Small intestine (tissue), 7 donors: ENCODE measurements at regions not wholly inside any gene's neighbourhood (a gene's known extent, or its start where the extent isn't known, plus 50 kb on each side); places are given as distances from the start of the nearest gene placed in this dataset.
"Not testable (repeated sequence)": the region's sequence is repeated elsewhere in the genome, so short reads cannot be mapped to it uniquely, and the experiment has no call there.

Experiments
- DNase-seq, 2 donors: peaks; one replicate each; pipeline versions ENCODE4 v3.0.0 to v3.0.0-alpha.2; 2013
- FAIRE-seq: peaks from 2 replicates; lab custom pipeline; 2012; peaks lifted over from hg19 to GRCh38; lab: Jason Lieb, UNC
- H3K27ac ChIP-seq, 3 donors: one replicate each; pipeline ENCODE4 v1.5.1; 2013; ENCODE audit warnings: low read length in 2 of 3, mild to moderate bottlenecking in 2 of 3, control low read depth in 1 of 3, inconsistent platforms in 1 of 3, low read depth in 1 of 3, moderate library complexity in 1 of 3
- H3K27me3 ChIP-seq, 3 donors: one replicate each; pipeline ENCODE4 v1.6.1; 2013; ENCODE audit warnings: low read length in 3 of 3, inconsistent platforms in 1 of 3; ENCODE audit not compliant: control insufficient read depth in 3 of 3, insufficient read depth in 3 of 3
- H3K36me3 ChIP-seq, 3 donors: one replicate each; pipeline ENCODE4 v1.6.1; 2013; ENCODE audit warnings: low read length in 3 of 3, inconsistent platforms in 1 of 3, low read depth in 1 of 3, mild to moderate bottlenecking in 1 of 3, moderate library complexity in 1 of 3; ENCODE audit not compliant: control insufficient read depth in 3 of 3, insufficient read depth in 2 of 3
- H3K4me1 ChIP-seq, 3 donors: one replicate each; pipeline ENCODE4 v1.6.1; 2013; ENCODE audit warnings: low read length in 2 of 3, inconsistent platforms in 1 of 3, low read depth in 1 of 3, mild to moderate bottlenecking in 1 of 3, moderate library complexity in 1 of 3; ENCODE audit not compliant: control insufficient read depth in 3 of 3, insufficient read depth in 2 of 3
- H3K4me3 ChIP-seq, 3 donors: one replicate each; pipeline ENCODE4 v1.5.1; 2013; ENCODE audit warnings: low read length in 3 of 3, control low read depth in 1 of 3, inconsistent platforms in 1 of 3, low read depth in 1 of 3, mild to moderate bottlenecking in 1 of 3, moderate library complexity in 1 of 3
- H3K9me3 ChIP-seq, 2 donors: one replicate each; pipeline ENCODE4 v1.6.1; 2013; ENCODE audit warnings: low read depth in 1 of 2, low read length in 1 of 2; ENCODE audit not compliant: control insufficient read depth in 2 of 2, insufficient read depth in 1 of 2
- WGBS, 3 donors: extraction: QIAGEN DNeasy Blood & Tissue Kit; methylation state at CpG; one replicate each; pipeline ENCODE4 v1.1.7; 2013; 5-methylcytosine and 5-hydroxymethylcytosine counted together
- donor health status: healthy with polysubstance abuse.
- donor health status: control.
- donor health status: control.
- donor health status: Bipolar disorder and iron deficiency.
- donor health status: healthy.

- Histone ChIP-seq H3K27ac (no peak overlapping the region), H3K4me3 (no peak overlapping the region), H3K4me1 (no peaks in the 10 kb centered on the region), H3K27me3 (no peaks in the 10 kb centered on the region), H3K36me3 (no peaks in the 10 kb centered on the region), H3K9me3 (no peaks in the 10 kb centered on the region)
- WGBS, 3 donors: 52 to 79% (median 75%) methylated on average over 3 of the region's 3 CpGs
- no peak for DNase-seq
- FAIRE-seq: no peak
These were observed 163.1 kb upstream of the GRIK3 start for GRCh38 chr1:37197411-37197810.

- H3K27ac ChIP-seq, H3K27me3 ChIP-seq, DNase-seq, H3K4me1 ChIP-seq, H3K9me3 ChIP-seq, H3K4me3 ChIP-seq, H3K36me3 ChIP-seq, FAIRE-seq: not testable (repeated sequence)
- WGBS, 3 donors: 49 to 56% (median 51%) methylated on average over 5 of the region's 5 CpGs
These were observed 180.0 kb upstream of the GRIK3 start for GRCh38 chr1:37214305-37214704.

GRCh38 chr1:37233606-37234005 lies 199.3 kb upstream of the GRIK3 start:
- Histone ChIP-seq H3K4me1 (no peaks in the 10 kb centered on the region), H3K36me3 (no peaks in the 10 kb centered on the region), H3K9me3 (peaks cover 0 to 7% of the 10 kb centered on the region in 2 donors), H3K27me3 (peaks cover 0 to 3% (median 0%) of the 10 kb centered on the region in 3 donors), H3K4me3 (no peak overlapping the region), H3K27ac (no peak overlapping the region)
- FAIRE-seq (no peak), DNase-seq (no peak)
- 83 to 89% (median 87%) methylated on average over 2 of the region's 2 CpGs for WGBS, 3 donors

- Histone ChIP-seq H3K27ac (no peak overlapping the region), H3K9me3 (peaks cover 0 to 7% of the 10 kb centered on the region in 2 donors), H3K36me3 (no peaks in the 10 kb centered on the region), H3K4me1 (no peaks in the 10 kb centered on the region), H3K27me3 (peaks cover 0 to 5% (median 0%) of the 10 kb centered on the region in 3 donors), H3K4me3 (no peak overlapping the region)
- FAIRE-seq: no peak
- DNase-seq: no peak
- 22 to 27% (median 24%) methylated on average over 12 of the region's 12 CpGs for WGBS, 3 donors
These were observed 200.7 kb upstream of the GRIK3 start for GRCh38 chr1:37234941-37235418.

- peaks cover 0 to 5% (median 0%) of the 10 kb centered on the region in 3 donors for H3K27me3 ChIP-seq
- no peaks in the 10 kb centered on the region for H3K4me1 ChIP-seq
- H3K9me3 ChIP-seq: no peaks in the 10 kb centered on the region
- H3K27ac ChIP-seq: no peak overlapping the region
- no peak overlapping the region for H3K4me3 ChIP-seq
- DNase-seq (no peak), FAIRE-seq (no peak)
- WGBS, 3 donors: 42 to 51% (median 44%) methylated on average over 2 of the region's 2 CpGs
- H3K36me3 ChIP-seq: no peaks in the 10 kb centered on the region
These were observed 203.6 kb upstream of the GRIK3 start for GRCh38 chr1:37237948-37238347.

- H3K4me3 ChIP-seq: no peak overlapping the region
- H3K27me3 ChIP-seq: peaks cover 0 to 5% (median 0%) of the 10 kb centered on the region in 3 donors
- no peak overlapping the region for H3K27ac ChIP-seq
- no peak for DNase-seq
- H3K9me3 ChIP-seq: no peaks in the 10 kb centered on the region
- WGBS, 3 donors: 53 to 60% (median 54%) methylated on average over 11 of the region's 11 CpGs
- H3K4me1 ChIP-seq: no peaks in the 10 kb centered on the region
- no peaks in the 10 kb centered on the region for H3K36me3 ChIP-seq
- FAIRE-seq: no peak
These were observed 204.3 kb upstream of the GRIK3 start for GRCh38 chr1:37238364-37239224.

- peaks cover 0 to 5% (median 0%) of the 10 kb centered on the region in 3 donors for H3K27me3 ChIP-seq
- no peaks in the 10 kb centered on the region for H3K4me1 ChIP-seq
- no peak overlapping the region for H3K4me3 ChIP-seq
- DNase-seq: no peak
- no peaks in the 10 kb centered on the region for H3K9me3 ChIP-seq
- 55 to 70% (median 61%) methylated on average over 4 of the region's 4 CpGs for WGBS, 3 donors
- no peaks in the 10 kb centered on the region for H3K36me3 ChIP-seq
- no peak for FAIRE-seq
- H3K27ac ChIP-seq: no peak overlapping the region
These were observed 205.0 kb upstream of the GRIK3 start for GRCh38 chr1:37239225-37239740.

- peaks cover 0 to 2% (median 0%) of the 10 kb centered on the region in 3 donors for H3K27me3 ChIP-seq
- no peaks in the 10 kb centered on the region for H3K4me1 ChIP-seq
- no peaks in the 10 kb centered on the region for H3K36me3 ChIP-seq
- no peaks in the 10 kb centered on the region for H3K9me3 ChIP-seq
- no peak overlapping the region for H3K4me3 ChIP-seq
- DNase-seq: no peak
- no peak overlapping the region for H3K27ac ChIP-seq
- 26 to 43% (median 30%) methylated on average over 15 of the region's 15 CpGs for WGBS, 3 donors
- no peak for FAIRE-seq
These were observed 206.6 kb upstream of the GRIK3 start for GRCh38 chr1:37240897-37241296.
